GM12892 (cell line): ENCODE measurements at regions not wholly inside any gene's neighbourhood (a gene's known extent, or its start where the extent isn't known, plus 50 kb on each side); places are given as distances from the start of the nearest gene placed in this dataset.

Source experiments
- POLR2A ChIP-seq: IDR thresholded peaks from 2 replicates; pipeline ENCODE4 v1.6.1; 2011; ENCODE audit warnings: low read depth, low read length, control low read depth
- POLR2AphosphoS5 ChIP-seq: IDR thresholded peaks from 2 replicates; pipeline ENCODE4 v1.6.1; 2011; ENCODE audit warnings: low read depth, low read length, control low read depth

DNA sequence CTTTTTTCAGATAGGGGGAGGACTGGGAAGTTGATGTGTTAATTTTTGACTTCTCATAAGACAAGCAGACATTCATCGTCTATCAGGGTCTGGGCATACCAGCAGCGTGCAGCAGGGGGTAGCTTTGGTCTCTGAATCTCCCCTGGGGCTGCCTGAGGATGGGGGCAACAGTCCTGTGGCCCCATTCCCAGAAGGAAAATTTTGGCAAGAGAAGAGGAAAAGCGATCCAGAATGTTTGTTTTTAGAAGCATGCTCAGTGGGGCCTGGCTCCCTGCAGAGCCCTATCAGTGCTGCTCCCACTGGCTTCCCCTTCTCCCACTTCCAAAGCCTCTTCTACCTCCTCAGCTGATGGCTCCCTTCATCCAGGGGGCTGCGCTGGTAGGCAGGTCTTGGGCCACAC is 194.8 kb upstream of the IL12B start:
- TF ChIP-seq POLR2A (no peak), POLR2AphosphoS5 (no peak)
